ENCODE measurements at regions not wholly inside any gene's neighbourhood (a gene's known extent, or its start where the extent isn't known, plus 50 kb on each side); places are given as distances from the start of the nearest gene placed in this dataset.
A peak's percentile ranks its signal among the peaks of the same experiment; 100 is the strongest.

DNA sequence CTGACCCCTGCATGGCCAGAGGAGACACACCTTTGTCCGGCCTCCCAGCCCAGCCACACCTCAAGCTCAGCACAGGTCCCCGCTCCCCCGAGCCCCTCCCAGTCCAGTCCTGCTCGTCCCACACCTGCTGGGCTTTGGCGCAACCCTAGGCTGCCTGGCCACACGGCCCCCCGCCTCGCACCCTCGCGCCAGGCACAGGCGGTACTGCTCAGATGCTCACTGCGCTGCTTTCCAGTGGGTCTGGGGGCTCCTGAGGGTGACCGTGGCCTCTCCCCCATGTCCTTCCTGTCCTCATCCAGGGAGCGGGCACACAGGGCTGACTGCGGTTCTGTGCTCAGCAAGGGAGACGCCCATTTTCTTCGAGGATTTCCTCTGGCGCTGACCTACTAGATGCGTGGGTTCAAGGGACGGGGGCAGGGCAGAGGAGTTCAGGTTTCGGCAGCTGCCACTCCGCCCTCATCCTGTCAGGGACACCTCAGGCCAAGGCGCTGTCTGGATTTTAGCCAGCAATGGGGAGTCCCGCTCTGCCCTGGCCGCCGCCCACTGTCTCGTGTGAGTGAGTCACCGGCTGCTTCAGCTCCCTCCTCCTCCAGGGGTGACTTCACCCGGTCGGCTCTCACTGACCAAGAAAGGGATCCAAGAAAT, 118.0 kb upstream of the ZNF469 start (continued):
- TF ChIP-seq, protein P1, sequence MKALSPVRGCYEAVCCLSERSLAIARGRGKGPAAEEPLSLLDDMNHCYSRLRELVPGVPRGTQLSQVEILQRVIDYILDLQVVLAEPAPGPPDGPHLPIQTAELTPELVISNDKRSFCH (CRISPR knock-in tag; IDR thresholded peaks at IDR 0.05): no peak
- TF ChIP-seq, protein P1 (tag; IDR thresholded peaks at IDR 0.05): no peak
- no peak for TF ChIP-seq POU5F1 (IDR thresholded peaks at IDR 0.05; ENCODE audit: borderline replicate concordance, low read depth, low read length, partially characterized antibody)
- 0 out of 2 replicates have a peak, but pooled peaks have one; percentile 12 for TF ChIP-seq ZBTB17 (CRISPR knock-in tag; IDR thresholded peaks at IDR 0.05)
- TF ChIP-seq SP1 (CRISPR knock-in tag; IDR thresholded peaks at IDR 0.05): peak; percentile 67
- TF ChIP-seq EWSR1 (IDR thresholded peaks at IDR 0.05; ENCODE audit: borderline replicate concordance, low read depth, partially characterized antibody): no peak
- TF ChIP-seq ZFP36 (IDR thresholded peaks at IDR 0.05; ENCODE audit: low read depth, low read length, partially characterized antibody): peak; percentile 38
- TF ChIP-seq TSHZ1 (CRISPR knock-in tag; IDR thresholded peaks at IDR 0.05): no peak
- peak; percentile 80; the same call in 1 of the 2 replicates for TF ChIP-seq TOE1 (IDR thresholded peaks at IDR 0.05; ENCODE audit: borderline replicate concordance)
- no peak for TF ChIP-seq TOE1 (CRISPR knock-in tag; IDR thresholded peaks at IDR 0.05; ENCODE audit: borderline replicate concordance, low read depth)
- no peak for TF ChIP-seq LARP7 (IDR thresholded peaks at IDR 0.05)
- TF ChIP-seq, protein P2, sequence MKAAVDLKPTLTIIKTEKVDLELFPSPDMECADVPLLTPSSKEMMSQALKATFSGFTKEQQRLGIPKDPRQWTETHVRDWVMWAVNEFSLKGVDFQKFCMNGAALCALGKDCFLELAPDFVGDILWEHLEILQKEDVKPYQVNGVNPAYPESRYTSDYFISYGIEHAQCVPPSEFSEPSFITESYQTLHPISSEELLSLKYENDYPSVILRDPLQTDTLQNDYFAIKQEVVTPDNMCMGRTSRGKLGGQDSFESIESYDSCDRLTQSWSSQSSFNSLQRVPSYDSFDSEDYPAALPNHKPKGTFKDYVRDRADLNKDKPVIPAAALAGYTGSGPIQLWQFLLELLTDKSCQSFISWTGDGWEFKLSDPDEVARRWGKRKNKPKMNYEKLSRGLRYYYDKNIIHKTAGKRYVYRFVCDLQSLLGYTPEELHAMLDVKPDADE (conservative IDR thresholded peaks at IDR 0.05; ENCODE audit: control insufficient read depth, low read depth, low read length): no peak
- no peak for TF ChIP-seq RUNX1 (IDR thresholded peaks at IDR 0.05; ENCODE audit: low read depth)
- no peak for TF ChIP-seq ZZZ3 (IDR thresholded peaks at IDR 0.05)
- no peak for TF ChIP-seq SRSF3 (IDR thresholded peaks at IDR 0.05; ENCODE audit: insufficient read depth, low read length)
- peak; percentile 93 for TF ChIP-seq EGR1 (conservative IDR thresholded peaks at IDR 0.05)
- peak in 1 of 2 experiments; percentile 67; a peak in 3 of 4 replicates for TF ChIP-seq MAZ (CRISPR knock-in tag; conservative IDR thresholded peaks at IDR 0.05 in 1 of 2, IDR thresholded peaks at IDR 0.05 in 1 of 2)
- 0 out of 4 replicates have a peak, but pooled peaks of 1 of the 2 experiments have one; percentile 14 for TF ChIP-seq SRF (CRISPR knock-in tag; IDR thresholded peaks at IDR 0.05)
- no peak for TF ChIP-seq BMI1 (IDR thresholded peaks at IDR 0.05; ENCODE audit: low read length)
- TF ChIP-seq SREBF2 (CRISPR knock-in tag; IDR thresholded peaks at IDR 0.05): no peak
- TF ChIP-seq ZNF282 (CRISPR knock-in tag; IDR thresholded peaks at IDR 0.05): no peak

Data from K562 (cell line).